Ishikawa (cell line): ENCODE measurements at regions not wholly inside any gene's neighbourhood (a gene's known extent, or its start where the extent isn't known, plus 50 kb on each side); places are given as distances from the start of the nearest gene placed in this dataset.

Source experiments
- CEBPB ChIP-seq: IDR thresholded peaks from 2 replicates; pipeline ENCODE4 v1.6.1; 2012
- CREB1 ChIP-seq: IDR thresholded peaks from 2 replicates; pipeline ENCODE4 v1.6.1; 2012; ENCODE audit warnings: low read depth
- EGR1 ChIP-seq: IDR thresholded peaks from 2 replicates; pipeline ENCODE4 v1.6.1; 2012
- EP300 ChIP-seq: IDR thresholded peaks from 2 replicates; pipeline ENCODE4 v1.6.1; 2012; ENCODE audit warnings: borderline replicate concordance
- FOXM1 ChIP-seq: IDR thresholded peaks from 2 replicates; pipeline ENCODE4 v1.6.1; 2012; ENCODE audit warnings: low read depth, borderline replicate concordance
- NFIC ChIP-seq: IDR thresholded peaks from 2 replicates; pipeline ENCODE4 v1.6.1; 2012
- RAD21 ChIP-seq: IDR thresholded peaks from 2 replicates; pipeline ENCODE4 v1.6.1; 2012; ENCODE audit warnings: low read depth
- TAF1 ChIP-seq: IDR thresholded peaks from 2 replicates; pipeline ENCODE4 v1.6.1; 2012; ENCODE audit warnings: low read depth, mild to moderate bottlenecking
- TCF12 ChIP-seq: IDR thresholded peaks from 2 replicates; pipeline ENCODE4 v1.6.1; 2012; ENCODE audit warnings: low read depth
- TEAD4 ChIP-seq: IDR thresholded peaks from 2 replicates; pipeline ENCODE4 v1.6.1; 2012
- YY1 ChIP-seq: IDR thresholded peaks from 2 replicates; pipeline ENCODE4 v1.6.1; 2012; ENCODE audit warnings: low read depth
- ZBTB7A ChIP-seq: IDR thresholded peaks from 2 replicates; pipeline ENCODE4 v1.6.1; 2012; ENCODE audit warnings: low read depth
- TF ChIP-seq, protein P1 (sequence below): IDR thresholded peaks from 2 replicates; pipeline ENCODE4 v1.6.1; 2012
- TF ChIP-seq, protein P2 (sequence below): IDR thresholded peaks from 2 replicates; pipeline ENCODE4 v1.6.1; 2012; ENCODE audit warnings: low read depth, mild to moderate bottlenecking
- TF ChIP-seq, protein P3 (sequence below): IDR thresholded peaks from 2 replicates; pipeline ENCODE4 v1.6.1; 2012

DNA sequence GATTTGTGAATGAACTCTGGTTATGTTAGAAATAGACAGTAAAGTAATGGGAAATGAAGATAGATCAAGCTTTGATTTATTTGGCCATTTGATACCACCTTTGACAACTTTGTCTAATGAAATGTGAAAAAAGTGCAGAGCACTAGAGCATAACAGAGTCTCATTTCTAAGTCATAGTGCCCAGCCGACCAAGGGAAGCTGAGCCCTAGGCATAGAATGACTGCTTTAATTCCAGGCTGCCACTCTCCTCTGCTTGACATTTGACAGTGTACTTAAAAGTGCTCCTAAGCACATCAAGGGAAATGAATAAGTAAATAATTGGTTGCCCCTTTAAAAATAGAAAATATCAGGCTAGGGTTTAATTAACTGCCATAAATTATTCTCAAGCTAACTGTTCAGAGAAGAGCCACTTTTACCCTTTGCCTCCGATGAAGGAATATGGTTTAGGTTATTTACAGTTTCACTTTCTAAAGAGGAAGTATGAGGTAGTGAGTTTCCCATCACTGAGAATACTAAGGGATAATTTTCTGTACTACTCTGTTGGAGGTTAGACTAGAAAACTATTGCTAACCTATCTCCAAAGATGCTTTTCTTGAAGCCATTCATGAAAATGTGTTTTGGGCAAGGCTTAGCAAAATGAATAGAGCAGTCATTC lies 591.6 kb downstream of the REEP3 start:
- no peak for TF ChIP-seq TCF12
- no peak for TF ChIP-seq CEBPB
- no peak for TF ChIP-seq FOXM1
- TF ChIP-seq, protein P1, sequence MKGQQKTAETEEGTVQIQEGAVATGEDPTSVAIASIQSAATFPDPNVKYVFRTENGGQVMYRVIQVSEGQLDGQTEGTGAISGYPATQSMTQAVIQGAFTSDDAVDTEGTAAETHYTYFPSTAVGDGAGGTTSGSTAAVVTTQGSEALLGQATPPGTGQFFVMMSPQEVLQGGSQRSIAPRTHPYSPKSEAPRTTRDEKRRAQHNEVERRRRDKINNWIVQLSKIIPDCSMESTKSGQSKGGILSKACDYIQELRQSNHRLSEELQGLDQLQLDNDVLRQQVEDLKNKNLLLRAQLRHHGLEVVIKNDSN, result no peak

DNA sequence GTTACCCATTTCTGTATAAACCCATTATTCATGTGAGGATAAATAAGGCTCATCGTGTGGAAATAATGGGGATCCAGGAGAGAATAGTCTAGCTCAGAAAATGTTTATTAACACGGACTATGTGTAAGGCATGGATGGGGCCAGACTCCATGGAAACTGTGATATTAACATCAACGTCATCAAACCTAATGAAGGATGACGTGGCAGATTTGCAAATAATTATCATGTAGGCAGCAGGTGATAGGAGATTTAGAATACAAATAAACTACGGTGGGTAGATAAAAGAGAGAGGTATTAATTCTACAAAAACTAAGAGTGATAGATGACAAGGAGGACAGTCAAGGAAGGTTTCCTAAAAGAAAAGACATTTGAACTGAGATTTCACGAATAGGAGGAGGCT lies 592.2 kb downstream of the REEP3 start:
- TF ChIP-seq FOXM1 (no peak), EGR1 (no peak), TAF1 (no peak), TCF12 (no peak), YY1 (no peak), CREB1 (no peak), EP300 (no peak), RAD21 (no peak), TEAD4 (no peak)
- TF ChIP-seq, protein P1, result no peak

DNA sequence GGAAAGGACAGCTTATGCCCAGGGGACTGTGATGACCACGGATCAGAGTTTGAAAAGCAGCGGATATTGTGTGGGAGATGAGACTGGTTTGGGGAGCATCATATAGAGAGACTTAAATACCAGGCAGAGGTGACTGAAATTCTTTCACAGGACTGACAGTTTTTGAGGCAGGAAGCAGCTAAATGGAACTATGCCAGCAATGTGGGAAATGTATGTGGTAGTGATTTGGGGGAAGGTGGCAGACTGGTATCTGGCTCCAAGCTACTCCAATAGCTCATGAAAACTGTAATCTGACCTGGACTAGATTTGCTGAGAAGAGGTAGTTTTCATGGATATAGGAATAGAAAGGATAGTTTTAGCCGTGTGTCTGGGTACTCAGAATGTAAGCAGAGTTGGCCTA lies 592.6 kb downstream of the REEP3 start:
- TF ChIP-seq, protein P2, sequence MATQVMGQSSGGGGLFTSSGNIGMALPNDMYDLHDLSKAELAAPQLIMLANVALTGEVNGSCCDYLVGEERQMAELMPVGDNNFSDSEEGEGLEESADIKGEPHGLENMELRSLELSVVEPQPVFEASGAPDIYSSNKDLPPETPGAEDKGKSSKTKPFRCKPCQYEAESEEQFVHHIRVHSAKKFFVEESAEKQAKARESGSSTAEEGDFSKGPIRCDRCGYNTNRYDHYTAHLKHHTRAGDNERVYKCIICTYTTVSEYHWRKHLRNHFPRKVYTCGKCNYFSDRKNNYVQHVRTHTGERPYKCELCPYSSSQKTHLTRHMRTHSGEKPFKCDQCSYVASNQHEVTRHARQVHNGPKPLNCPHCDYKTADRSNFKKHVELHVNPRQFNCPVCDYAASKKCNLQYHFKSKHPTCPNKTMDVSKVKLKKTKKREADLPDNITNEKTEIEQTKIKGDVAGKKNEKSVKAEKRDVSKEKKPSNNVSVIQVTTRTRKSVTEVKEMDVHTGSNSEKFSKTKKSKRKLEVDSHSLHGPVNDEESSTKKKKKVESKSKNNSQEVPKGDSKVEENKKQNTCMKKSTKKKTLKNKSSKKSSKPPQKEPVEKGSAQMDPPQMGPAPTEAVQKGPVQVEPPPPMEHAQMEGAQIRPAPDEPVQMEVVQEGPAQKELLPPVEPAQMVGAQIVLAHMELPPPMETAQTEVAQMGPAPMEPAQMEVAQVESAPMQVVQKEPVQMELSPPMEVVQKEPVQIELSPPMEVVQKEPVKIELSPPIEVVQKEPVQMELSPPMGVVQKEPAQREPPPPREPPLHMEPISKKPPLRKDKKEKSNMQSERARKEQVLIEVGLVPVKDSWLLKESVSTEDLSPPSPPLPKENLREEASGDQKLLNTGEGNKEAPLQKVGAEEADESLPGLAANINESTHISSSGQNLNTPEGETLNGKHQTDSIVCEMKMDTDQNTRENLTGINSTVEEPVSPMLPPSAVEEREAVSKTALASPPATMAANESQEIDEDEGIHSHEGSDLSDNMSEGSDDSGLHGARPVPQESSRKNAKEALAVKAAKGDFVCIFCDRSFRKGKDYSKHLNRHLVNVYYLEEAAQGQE, result no peak
- TF ChIP-seq FOXM1 (no peak), RAD21 (no peak), YY1 (no peak), EP300 (no peak), CREB1 (no peak), TAF1 (no peak), CEBPB (no peak), NFIC (no peak), TEAD4 (no peak)
- TF ChIP-seq, protein P1, result no peak

DNA sequence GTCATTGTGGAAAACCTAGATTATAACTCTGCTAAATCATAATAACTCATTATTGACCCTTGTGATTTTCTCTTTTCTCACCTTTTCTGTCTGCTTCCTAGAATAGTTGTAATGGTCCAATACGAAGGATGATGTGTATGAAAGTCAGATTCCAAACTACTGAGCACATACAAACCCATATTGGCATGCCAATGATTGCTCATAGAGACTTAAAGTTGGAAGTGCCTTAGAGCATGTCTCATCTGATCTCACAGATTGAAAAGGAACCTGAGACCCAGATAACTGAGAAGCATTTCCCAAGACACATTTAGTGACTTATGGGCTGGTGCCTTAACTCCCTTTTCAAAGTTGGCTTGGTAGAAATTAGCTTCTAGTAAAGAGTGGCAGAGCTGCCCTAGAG lies 594.3 kb downstream of the REEP3 start:
- TF ChIP-seq CREB1 (no peak), EP300 (no peak), TAF1 (no peak), TCF12 (no peak), FOXM1 (no peak), YY1 (no peak), CEBPB (no peak), ZBTB7A (no peak)
- TF ChIP-seq, protein P3, sequence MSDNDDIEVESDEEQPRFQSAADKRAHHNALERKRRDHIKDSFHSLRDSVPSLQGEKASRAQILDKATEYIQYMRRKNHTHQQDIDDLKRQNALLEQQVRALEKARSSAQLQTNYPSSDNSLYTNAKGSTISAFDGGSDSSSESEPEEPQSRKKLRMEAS, result no peak
- TF ChIP-seq, protein P2, result no peak
- TF ChIP-seq, protein P1, result no peak

DNA sequence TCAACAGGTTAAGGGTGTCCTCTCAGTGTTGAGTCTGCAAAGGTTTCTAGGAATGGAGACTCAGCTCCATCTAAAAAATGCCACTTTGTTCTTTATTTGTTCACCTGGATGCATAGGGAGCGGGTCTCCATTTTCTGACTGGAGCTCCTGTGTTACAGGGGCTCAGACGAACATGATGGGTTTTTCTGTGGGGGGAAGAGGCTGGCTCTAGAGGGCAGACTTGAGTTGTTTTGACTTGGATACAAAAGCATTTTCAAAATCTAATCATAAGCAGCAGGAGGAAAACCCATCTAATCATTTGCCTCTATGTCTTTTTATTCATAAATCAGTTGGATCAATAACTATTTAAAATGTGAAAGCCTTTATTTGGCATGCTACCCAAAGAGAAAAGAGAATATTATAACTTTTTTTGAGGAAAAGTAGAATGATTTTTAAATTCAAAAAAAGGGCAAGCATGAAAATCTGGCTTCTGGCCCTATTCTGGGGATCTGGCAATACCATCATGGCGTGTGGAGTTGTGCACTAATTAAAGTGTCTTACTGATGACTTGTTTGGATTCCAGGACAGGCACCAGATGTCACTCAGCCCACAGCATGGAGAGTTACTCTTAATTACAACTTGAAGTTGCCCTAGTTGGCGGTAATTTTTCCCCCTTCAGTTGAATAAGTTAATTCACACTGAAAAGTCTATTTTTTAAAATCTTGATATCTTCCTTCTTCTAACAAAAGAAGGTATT lies 594.9 kb downstream of the REEP3 start:
- TF ChIP-seq RAD21 (peak; percentile 34), CREB1 (no peak)

DNA sequence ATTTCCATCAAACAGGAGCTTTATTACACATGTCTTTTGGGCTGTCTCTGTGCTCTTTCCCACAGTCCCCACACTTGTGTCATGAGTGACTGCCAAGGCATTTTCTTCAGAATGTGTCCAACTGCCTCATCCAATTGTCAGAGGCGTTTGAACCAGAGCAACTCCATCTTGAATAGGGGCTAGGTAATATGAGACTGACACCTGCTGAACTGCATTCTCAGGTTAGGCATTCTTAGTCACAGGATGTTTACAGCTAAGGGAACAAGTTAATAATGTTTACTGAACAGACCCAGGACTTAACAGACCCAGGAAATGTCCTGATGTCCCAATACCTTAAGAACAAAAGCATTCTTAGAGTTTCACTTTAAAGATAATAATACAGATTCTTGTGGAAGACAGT lies 595.5 kb downstream of the REEP3 start:
- TF ChIP-seq NFIC (no peak), TEAD4 (no peak), FOXM1 (no peak), CEBPB (no peak)
